Esophagus squamous epithelium (tissue), 4 donors: ENCODE measurements at regions not wholly inside any gene's neighbourhood (a gene's known extent, or its start where the extent isn't known, plus 50 kb on each side); places are given as distances from the start of the nearest gene placed in this dataset.

Experiments used
- CTCF ChIP-seq, 6 experiments: fragments of 450-650 bp in 4 of 6; fragments of 200-600 bp in 2 of 6; sonication (generic) in 2 of 6; IDR thresholded peaks; one replicate each; pipeline ENCODE4 v1.5.1; 2016 to 2019; ENCODE audit warnings: antibody characterized with exemption in 6 of 6, mild to moderate bottlenecking in 4 of 6, moderate library complexity in 4 of 6
- POLR2A ChIP-seq, 4 donors: fragments of 450-650 bp; IDR thresholded peaks; one replicate each; pipeline ENCODE4 v1.6.1; 2017; ENCODE audit warnings: antibody characterized with exemption in 4 of 4, mild to moderate bottlenecking in 4 of 4, moderate library complexity in 3 of 4

DNA sequence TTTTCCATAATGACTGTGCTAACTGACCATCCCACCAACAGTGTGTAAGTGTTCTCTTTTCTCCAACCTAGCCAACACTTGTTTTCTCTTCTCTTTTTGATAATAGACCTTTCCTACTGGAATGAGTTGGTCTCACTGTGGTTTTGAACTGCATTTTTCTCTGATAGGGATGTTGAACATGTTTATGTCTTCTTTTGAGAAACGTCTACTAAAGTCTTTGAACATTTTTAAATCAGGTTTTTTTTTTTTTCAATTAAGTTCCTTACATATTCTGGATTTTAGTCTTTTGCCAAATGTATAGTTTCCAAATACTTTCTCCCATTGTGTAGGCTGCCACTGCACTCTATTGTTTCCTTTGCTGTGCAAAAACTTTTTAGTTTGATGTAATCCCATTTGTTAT lies 405.5 kb upstream of the FIGN start:
- TF ChIP-seq CTCF (IDR thresholded peaks at IDR 0.05) (no peak), POLR2A (IDR thresholded peaks at IDR 0.05) (no peak)
